HepG2 (cell line): ENCODE measurements at regions not wholly inside any gene's neighbourhood (a gene's known extent, or its start where the extent isn't known, plus 50 kb on each side); places are given as distances from the start of the nearest gene placed in this dataset.

Experiments
- ATAC-seq: fragments of 200-7000 bp; cut with Tn5 transposase; 3 replicates; pipeline ENCODE4 v1.9.1; 2020; ENCODE audit warnings: mild to moderate bottlenecking, moderate library complexity
- BruUV-seq: library from RNA; stranded (reverse); fragments of 400-500 nt; replicated peaks from 2 replicates; lab custom pipeline; 2021; lab: Mats Ljungman, UMichigan
- CTCF ChIA-PET: fragments of 300-600 bp; formaldehyde crosslinking; extraction: SDS; loops from one replicate; lab custom pipeline; 2021; ENCODE audit warnings: low total read pairs, inconsistent platforms, low intra/inter-chr PET ratio; lab: Yijun Ruan, JAX
- POLR2A ChIA-PET: fragments of 350-600 bp; sonication (Branson Sonifier 250); formaldehyde crosslinking; loops from one replicate; lab custom pipeline; 2020; ENCODE audit warnings: antibody characterized with exemption, inconsistent platforms; lab: Yijun Ruan, JAX
- DNase-seq: peaks from one replicate; pipeline ENCODE4 v3.0.0-alpha.2; 2015; ENCODE audit warnings: low spot score
- FAIRE-seq: peaks from 3 replicates; lab custom pipeline; 2011; peaks lifted over from hg19 to GRCh38; lab: Jason Lieb, UNC
- H2AFZ ChIP-seq: one replicate; pipeline ENCODE4 v1.6.1; 2011; ENCODE audit warnings: low read length, inconsistent platforms
- H3K27ac ChIP-seq: fragments of 300-600 bp; 3 replicates; pipeline ENCODE4 v1.8.0; 2011; ENCODE audit warnings: mixed run types, mild to moderate bottlenecking, mixed read lengths, low read length, inconsistent platforms; ENCODE audit not compliant: insufficient read depth; ENCODE audit errors: extremely low read length
- H3K27me3 ChIP-seq, 2 experiments: fragments of 200-600 bp in 1 of 2; 2 replicates in 1 of 2; 3 replicates in 1 of 2; pipeline versions ENCODE4 v1.6.0 to v1.8.0; 2011; ENCODE audit warnings: low read length in 2 of 2, mild to moderate bottlenecking in 2 of 2, moderate library complexity in 2 of 2, inconsistent platforms in 1 of 2; ENCODE audit not compliant: insufficient read depth in 2 of 2, control insufficient read depth in 1 of 2
- H3K36me3 ChIP-seq, 2 experiments: fragments of 200-600 bp in 1 of 2; replicated peaks in 1 of 2; 2 replicates in 1 of 2; 3 replicates in 1 of 2; pipeline versions ENCODE4 v1.5.1 to v1.8.0; 2011; ENCODE audit warnings: low read length in 2 of 2, inconsistent platforms in 1 of 2; ENCODE audit not compliant: insufficient read depth in 2 of 2, control insufficient read depth in 1 of 2
- H3K4me1 ChIP-seq: 2 replicates; pipeline ENCODE4 v1.5.1; 2012; ENCODE audit warnings: low read length, inconsistent platforms; ENCODE audit not compliant: insufficient read depth
- H3K4me2 ChIP-seq: 2 replicates; pipeline ENCODE4 v1.6.0; 2011; ENCODE audit warnings: low read depth, low read length, inconsistent platforms
- H3K4me3 ChIP-seq, 3 experiments: fragments of 200-600 bp in 1 of 3; sonication (generic), shearing (Covaris generic) in 1 of 3; replicated peaks in 1 of 3; 2 replicates each; pipeline ENCODE4 v1.5.1; 2011 to 2016; ENCODE audit warnings: low read length in 3 of 3, inconsistent platforms in 2 of 3, low read depth in 2 of 3, mild to moderate bottlenecking in 2 of 3, control low read depth in 1 of 3, mixed read lengths in 1 of 3; ENCODE audit not compliant: insufficient read depth in 1 of 3
- H3K79me2 ChIP-seq: one replicate; pipeline ENCODE4 v1.6.1; 2011; ENCODE audit warnings: low read length, inconsistent platforms; ENCODE audit not compliant: insufficient read depth
- H3K9ac ChIP-seq: 2 replicates; pipeline ENCODE4 v1.6.0; 2011; ENCODE audit warnings: mild to moderate bottlenecking, low read depth, low read length, inconsistent platforms; ENCODE audit not compliant: insufficient read depth
- H3K9me3 ChIP-seq: 2 replicates; pipeline ENCODE4 v1.5.1; 2012; ENCODE audit warnings: mild to moderate bottlenecking, low read length
- H4K20me1 ChIP-seq: 2 replicates; pipeline ENCODE4 v1.6.0; 2011; ENCODE audit warnings: inconsistent platforms, mild to moderate bottlenecking, low read length, moderate library complexity; ENCODE audit not compliant: insufficient read depth
- ASH2L ChIP-seq: fragments of 300-600, 200-600 bp; sonication (generic); IDR thresholded peaks from 2 replicates; pipeline ENCODE4 v1.7.0; 2017; ENCODE audit warnings: low read depth, mild to moderate bottlenecking, moderate library complexity, mixed read lengths, low read length; ENCODE audit not compliant: insufficient read length
- ATF2 ChIP-seq: sonication (generic); formaldehyde crosslinking; IDR thresholded peaks from 2 replicates; pipeline ENCODE4 v1.4.0; 2020; ENCODE audit warnings: missing genetic modification reagents
- DNMT1 ChIP-seq: sonication (generic); formaldehyde crosslinking; IDR thresholded peaks from 2 replicates; pipeline ENCODE4 v1.5.1; 2020; ENCODE audit warnings: mild to moderate bottlenecking, missing genetic modification reagents
- MEF2D ChIP-seq: sonication (generic); formaldehyde crosslinking; IDR thresholded peaks from 2 replicates; pipeline ENCODE4 v1.5.1; 2020; ENCODE audit warnings: mild to moderate bottlenecking, missing genetic modification reagents
- MLXIP ChIP-seq: sonication (generic); formaldehyde crosslinking; IDR thresholded peaks from 2 replicates; pipeline ENCODE4 v1.9.0; 2021; ENCODE audit warnings: missing genetic modification reagents, borderline replicate concordance
- MXD4 ChIP-seq: IDR thresholded peaks from 2 replicates; pipeline ENCODE4 v1.6.1; 2016; ENCODE audit warnings: mild to moderate bottlenecking, missing biosample characterization, missing genetic modification reagents
- NKX3-1 ChIP-seq: sonication (generic); formaldehyde crosslinking; IDR thresholded peaks from 2 replicates; pipeline ENCODE4 v1.5.0; 2020; ENCODE audit warnings: missing genetic modification reagents
- ZBTB39 ChIP-seq: sonication (generic); formaldehyde crosslinking; IDR thresholded peaks from 2 replicates; pipeline ENCODE4 v1.5.0; 2020; ENCODE audit warnings: missing genetic modification reagents
- ZNF503 ChIP-seq: sonication (generic); formaldehyde crosslinking; IDR thresholded peaks from 2 replicates; pipeline ENCODE4 v1.4.0; 2020; ENCODE audit warnings: missing genetic modification reagents
- ZNF639 ChIP-seq: conservative IDR thresholded peaks from 2 replicates; pipeline ENCODE4 v1.6.1; 2018; ENCODE audit warnings: missing genetic modification reagents
- WGBS: methylation state at CpG from one replicate; pipeline ENCODE4 v1.1.6; 2017; ENCODE audit warnings: low lambda C conversion rate; 5-methylcytosine and 5-hydroxymethylcytosine counted together
- in situ Hi-C: cut with HindIII; loops from 2 replicates; pipeline ENCODE4 v1.10.0; 2017; ENCODE audit warnings: low pct_unique_long_range_greater_than_20kb; ENCODE audit not compliant: extremely low pct_ligation_motif_present
- intact Hi-C: fragments of 100-400 bp; cut with micrococcal nuclease; formaldehyde crosslinking; loops from one replicate; pipeline ENCODE4 v1.10.0; 2022; ENCODE audit not compliant: unreplicated experiment

- Histone ChIP-seq H3K36me3 (no peaks in the 10 kb centered on the region), H3K27me3 (no peaks in the 10 kb centered on the region), H2AFZ (no peak overlapping the region), H4K20me1 (no peaks in the 10 kb centered on the region), H3K79me2 (no peaks in the 10 kb centered on the region), H3K4me1 (no peaks in the 10 kb centered on the region), H3K9ac (no peak overlapping the region), H3K27ac (no peak overlapping the region), H3K4me3 (no peak overlapping the region), H3K4me2 (no peak overlapping the region), H3K9me3 (peaks cover 99% of the 10 kb centered on the region)
- no peak for TF ChIP-seq ZNF503 (CRISPR knock-in tag)
- TF ChIP-seq NKX3-1 (CRISPR knock-in tag): no peak
- no peak for TF ChIP-seq DNMT1 (CRISPR knock-in tag)
- TF ChIP-seq MLXIP (CRISPR knock-in tag): no peak
- no peak for TF ChIP-seq ATF2 (CRISPR knock-in tag)
- TF ChIP-seq MXD4 (CRISPR knock-in tag): no peak
- no peak for TF ChIP-seq ZNF639
- TF ChIP-seq MEF2D: no peak
- TF ChIP-seq ZBTB39 (CRISPR knock-in tag): no peak
- no peak for TF ChIP-seq ASH2L
- intact Hi-C loops: no loop called here
- in situ Hi-C loops: no loop called here
- BruUV-seq: no TSS peak
- DNase-seq (no peak), ATAC-seq (no peak), FAIRE-seq (no peak)
- CTCF ChIA-PET: no interaction called here
- POLR2A ChIA-PET: no interaction called here
- WGBS: 0% methylated on average over 1 of the region's 1 CpG
Observed at GRCh38 chr4:14575289-14575688, 427.0 kb upstream of the CPEB2 start.
